AG10803 (cell line): ENCODE measurements at regions not wholly inside any gene's neighbourhood (a gene's known extent, or its start where the extent isn't known, plus 50 kb on each side); places are given as distances from the start of the nearest gene placed in this dataset.

Source experiments
- DNase-seq: peaks from one replicate; pipeline ENCODE4 v3.0.0; 2010; ENCODE audit warnings: low read depth
- H3K4me3 ChIP-seq: 2 replicates; pipeline ENCODE4 v1.5.1; 2011; ENCODE audit warnings: mild to moderate bottlenecking, low read length, control low read depth
- TF ChIP-seq, protein P1 (sequence below): conservative IDR thresholded peaks from 2 replicates; pipeline ENCODE4 v1.5.1; 2011; ENCODE audit warnings: mild to moderate bottlenecking, low read length, control low read depth, inconsistent platforms

DNA sequence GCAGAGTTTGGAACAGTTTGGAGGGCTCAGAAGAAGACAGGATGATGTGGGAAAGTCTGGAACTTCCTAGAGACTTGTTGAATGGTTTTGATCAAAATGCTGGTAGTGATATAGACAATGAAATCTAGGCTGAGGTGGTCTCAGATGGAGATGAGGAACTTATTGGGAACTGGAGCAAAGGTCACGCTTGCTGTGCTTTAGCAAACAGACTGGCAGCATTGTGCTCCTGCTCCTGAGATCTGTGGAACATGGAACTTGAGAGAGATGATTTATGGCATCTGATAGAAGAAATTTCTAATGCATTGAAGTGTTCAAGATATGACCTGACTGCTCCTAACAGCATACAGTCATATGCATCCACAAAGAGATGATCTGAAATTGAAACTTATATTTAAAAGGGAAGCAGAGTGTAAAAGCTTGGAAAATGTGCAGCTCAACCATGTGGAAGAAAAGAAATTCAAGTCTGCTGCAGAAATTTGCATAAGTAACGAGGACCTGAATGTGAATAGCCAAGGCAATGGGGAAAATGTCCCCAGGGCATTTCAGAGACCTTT lies 186.9 kb upstream of the PHYHIPL start:
- H3K4me3 ChIP-seq, result no peak overlapping the region
- TF ChIP-seq, protein P1, sequence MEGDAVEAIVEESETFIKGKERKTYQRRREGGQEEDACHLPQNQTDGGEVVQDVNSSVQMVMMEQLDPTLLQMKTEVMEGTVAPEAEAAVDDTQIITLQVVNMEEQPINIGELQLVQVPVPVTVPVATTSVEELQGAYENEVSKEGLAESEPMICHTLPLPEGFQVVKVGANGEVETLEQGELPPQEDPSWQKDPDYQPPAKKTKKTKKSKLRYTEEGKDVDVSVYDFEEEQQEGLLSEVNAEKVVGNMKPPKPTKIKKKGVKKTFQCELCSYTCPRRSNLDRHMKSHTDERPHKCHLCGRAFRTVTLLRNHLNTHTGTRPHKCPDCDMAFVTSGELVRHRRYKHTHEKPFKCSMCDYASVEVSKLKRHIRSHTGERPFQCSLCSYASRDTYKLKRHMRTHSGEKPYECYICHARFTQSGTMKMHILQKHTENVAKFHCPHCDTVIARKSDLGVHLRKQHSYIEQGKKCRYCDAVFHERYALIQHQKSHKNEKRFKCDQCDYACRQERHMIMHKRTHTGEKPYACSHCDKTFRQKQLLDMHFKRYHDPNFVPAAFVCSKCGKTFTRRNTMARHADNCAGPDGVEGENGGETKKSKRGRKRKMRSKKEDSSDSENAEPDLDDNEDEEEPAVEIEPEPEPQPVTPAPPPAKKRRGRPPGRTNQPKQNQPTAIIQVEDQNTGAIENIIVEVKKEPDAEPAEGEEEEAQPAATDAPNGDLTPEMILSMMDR, result no peak
- no peak for DNase-seq

DNA sequence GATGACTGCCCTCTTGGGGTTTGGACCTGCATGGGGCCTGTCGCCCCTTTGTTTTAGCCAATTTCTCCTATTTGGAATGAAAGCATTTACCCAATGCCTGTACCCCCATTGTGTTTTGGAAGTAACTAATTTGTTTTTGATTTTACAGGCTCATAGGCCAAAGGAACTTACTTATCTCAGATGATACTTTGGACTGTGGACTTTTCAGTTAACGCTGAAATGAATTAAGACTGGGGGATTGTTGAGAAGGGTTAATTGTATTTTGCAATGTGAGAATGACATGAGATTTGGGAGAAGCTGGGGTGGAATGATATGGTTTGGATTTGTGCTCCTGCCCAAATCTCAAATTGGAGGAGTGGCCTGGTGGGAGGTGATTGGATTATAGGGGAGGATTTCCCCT lies 185.8 kb upstream of the PHYHIPL start:
- TF ChIP-seq, protein P1, result no peak
- H3K4me3 ChIP-seq, result no peak overlapping the region
- no peak for DNase-seq

DNA sequence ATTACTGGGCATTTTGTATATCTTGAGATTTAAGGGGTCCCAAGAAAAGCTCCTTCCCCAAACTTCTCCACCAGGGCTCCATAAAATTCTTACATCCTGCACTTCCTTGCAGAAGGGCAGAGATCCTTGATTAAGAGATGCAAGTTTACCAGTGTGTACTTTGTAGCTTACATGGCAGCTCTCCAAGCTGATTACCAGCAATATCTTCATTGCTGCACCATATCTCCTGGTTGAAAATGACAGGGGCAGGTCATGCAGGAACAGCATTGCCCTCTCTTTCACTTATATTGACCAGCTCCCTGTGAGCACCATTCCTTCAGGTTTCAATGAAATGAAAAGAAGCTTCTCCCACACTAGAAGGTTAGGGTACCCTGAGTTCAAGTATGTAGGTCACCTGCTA lies 184.6 kb upstream of the PHYHIPL start:
- TF ChIP-seq, protein P1, result no peak
- no peak for DNase-seq
- no peak overlapping the region for H3K4me3 ChIP-seq

DNA sequence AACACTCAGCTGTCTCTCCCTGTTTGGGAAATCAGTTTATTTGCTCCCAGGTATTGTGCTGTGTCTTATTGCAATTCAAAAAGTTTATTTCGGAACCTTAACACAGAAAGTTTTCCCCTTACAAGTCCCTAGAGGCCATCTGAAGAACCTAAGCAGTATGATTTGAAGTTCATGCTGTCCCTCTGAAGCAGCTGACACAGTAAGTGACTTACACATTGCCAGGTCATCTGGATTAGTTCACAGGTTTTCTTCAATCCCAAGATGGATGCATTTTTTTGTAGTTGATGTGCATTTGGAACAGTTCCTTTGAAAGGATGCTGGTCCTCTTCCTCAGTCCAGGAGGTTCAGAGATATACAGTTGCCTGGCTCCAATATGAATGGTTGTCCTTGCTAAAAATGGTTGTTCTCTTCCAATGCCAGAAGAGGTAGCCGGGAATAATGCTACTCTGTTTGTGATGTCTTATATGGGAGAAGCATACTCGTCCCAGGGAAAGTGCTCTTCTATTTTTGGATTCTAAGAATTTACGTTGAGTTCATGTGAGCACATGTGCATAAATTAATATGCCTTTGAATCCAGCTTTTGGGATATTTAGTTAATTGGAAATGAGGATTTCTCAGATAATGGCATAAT lies 183.5 kb upstream of the PHYHIPL start:
- TF ChIP-seq, protein P1, result no peak
- no peak overlapping the region for H3K4me3 ChIP-seq
- no peak for DNase-seq

DNA sequence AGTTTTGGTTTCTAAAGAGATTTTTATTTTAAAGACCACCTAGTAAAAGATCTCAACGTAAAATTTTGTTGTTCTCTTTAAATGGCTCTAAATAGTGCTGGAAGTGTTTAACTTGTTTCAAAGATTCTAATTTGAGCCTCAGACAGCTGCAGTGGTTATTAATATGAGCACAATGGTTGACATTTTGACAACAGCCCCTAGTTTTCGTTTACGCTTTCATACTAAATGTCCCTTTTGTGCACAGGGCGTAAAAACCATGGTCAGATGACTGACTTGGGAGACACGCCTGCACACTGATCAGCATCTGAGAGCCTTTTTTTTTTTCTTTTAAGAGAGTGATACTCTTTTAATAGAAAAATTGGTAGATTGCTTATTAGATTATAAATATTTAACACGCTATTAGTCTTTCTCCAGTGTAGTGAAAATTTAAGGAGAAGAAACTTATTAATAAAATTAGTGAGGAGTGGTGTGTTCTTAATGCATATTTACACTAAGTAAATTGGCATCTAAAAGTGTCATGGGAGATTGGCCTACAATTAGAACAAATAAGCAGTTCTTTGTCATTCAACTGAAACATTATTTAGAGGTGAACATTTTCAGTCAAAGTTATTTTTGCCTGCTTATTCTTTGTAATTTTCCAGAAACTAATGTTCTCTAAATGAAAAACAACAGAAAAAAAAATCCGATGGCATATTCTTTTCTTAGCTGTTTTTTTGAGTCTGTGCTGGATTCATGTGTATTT lies 182.8 kb upstream of the PHYHIPL start:
- DNase-seq, result no peak
- H3K4me3 ChIP-seq, result no peak overlapping the region
- TF ChIP-seq, protein P1, result no peak

DNA sequence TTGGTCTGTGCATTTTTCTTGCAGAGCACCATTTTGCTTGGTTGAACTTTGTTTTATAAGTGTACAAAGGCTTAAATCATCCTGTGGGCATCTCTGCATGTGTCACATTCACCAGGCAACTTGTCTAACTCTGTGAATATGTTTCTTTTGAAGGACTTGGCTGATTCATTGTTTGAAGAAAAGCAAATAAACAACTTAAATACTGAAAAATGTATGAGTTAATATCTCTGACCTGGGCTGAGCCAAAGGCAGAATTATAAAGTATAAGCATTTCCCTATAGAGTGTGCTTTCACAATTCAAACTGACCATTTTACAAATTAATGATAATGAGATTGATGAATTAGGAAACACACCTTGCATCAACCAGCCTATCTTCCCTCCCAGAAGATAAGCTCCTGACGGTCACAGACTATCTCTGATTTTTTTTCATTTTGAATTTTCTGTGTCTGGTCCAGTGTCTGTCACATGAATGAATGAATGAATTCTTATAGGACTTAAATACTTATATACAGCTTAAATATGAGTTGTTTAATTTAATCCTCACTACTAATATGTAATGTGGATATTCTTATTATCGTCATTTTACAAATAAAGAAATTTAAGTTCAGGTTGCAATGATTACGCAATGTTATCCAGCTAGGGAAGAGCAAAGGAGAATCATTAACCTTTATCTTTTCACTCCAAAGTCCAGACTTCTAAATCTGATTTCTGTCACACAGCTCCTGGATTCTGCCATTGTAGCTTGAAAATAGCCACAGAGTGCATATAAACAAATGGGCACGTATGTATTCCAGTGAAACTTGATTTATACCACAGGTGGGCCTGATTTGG lies 182.0 kb upstream of the PHYHIPL start:
- no peak for DNase-seq

More for the DNA sequence above, 182.0 kb upstream of the PHYHIPL start:
- no peak overlapping the region for H3K4me3 ChIP-seq
- TF ChIP-seq, protein P1, result no peak
